Fibroblast of villous mesenchyme (primary cell): ENCODE measurements at regions not wholly inside any gene's neighbourhood (a gene's known extent, or its start where the extent isn't known, plus 50 kb on each side); places are given as distances from the start of the nearest gene placed in this dataset.

Source experiments
- DNase-seq: peaks from one replicate; pipeline ENCODE4 v3.0.0-alpha.2; 2010; ENCODE audit warnings: low read depth
- H3K4me3 ChIP-seq: 2 replicates; pipeline ENCODE4 v1.5.1; 2011; ENCODE audit warnings: low read depth, mild to moderate bottlenecking, low read length
- TF ChIP-seq, protein P1 (sequence below): IDR thresholded peaks from 2 replicates; pipeline ENCODE4 v1.5.1; 2012; ENCODE audit warnings: low read depth, mild to moderate bottlenecking, low read length; ENCODE audit not compliant: insufficient read depth

- no peak overlapping the region for H3K4me3 ChIP-seq
- no peak for DNase-seq
- TF ChIP-seq, protein P1, sequence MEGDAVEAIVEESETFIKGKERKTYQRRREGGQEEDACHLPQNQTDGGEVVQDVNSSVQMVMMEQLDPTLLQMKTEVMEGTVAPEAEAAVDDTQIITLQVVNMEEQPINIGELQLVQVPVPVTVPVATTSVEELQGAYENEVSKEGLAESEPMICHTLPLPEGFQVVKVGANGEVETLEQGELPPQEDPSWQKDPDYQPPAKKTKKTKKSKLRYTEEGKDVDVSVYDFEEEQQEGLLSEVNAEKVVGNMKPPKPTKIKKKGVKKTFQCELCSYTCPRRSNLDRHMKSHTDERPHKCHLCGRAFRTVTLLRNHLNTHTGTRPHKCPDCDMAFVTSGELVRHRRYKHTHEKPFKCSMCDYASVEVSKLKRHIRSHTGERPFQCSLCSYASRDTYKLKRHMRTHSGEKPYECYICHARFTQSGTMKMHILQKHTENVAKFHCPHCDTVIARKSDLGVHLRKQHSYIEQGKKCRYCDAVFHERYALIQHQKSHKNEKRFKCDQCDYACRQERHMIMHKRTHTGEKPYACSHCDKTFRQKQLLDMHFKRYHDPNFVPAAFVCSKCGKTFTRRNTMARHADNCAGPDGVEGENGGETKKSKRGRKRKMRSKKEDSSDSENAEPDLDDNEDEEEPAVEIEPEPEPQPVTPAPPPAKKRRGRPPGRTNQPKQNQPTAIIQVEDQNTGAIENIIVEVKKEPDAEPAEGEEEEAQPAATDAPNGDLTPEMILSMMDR = no peak
Observed at GRCh38 chr1:170231662-170232061, 85.9 kb downstream of the NTMT2 start.

- no peak overlapping the region for H3K4me3 ChIP-seq
- TF ChIP-seq, protein P1 = no peak
- DNase-seq = no peak
Observed at GRCh38 chr1:170238704-170239391, 93.1 kb downstream of the NTMT2 start.

- DNase-seq = no peak
- no peak overlapping the region for H3K4me3 ChIP-seq
- TF ChIP-seq, protein P1 = no peak
Observed at GRCh38 chr1:170239445-170239844, 93.7 kb downstream of the NTMT2 start.

DNA sequence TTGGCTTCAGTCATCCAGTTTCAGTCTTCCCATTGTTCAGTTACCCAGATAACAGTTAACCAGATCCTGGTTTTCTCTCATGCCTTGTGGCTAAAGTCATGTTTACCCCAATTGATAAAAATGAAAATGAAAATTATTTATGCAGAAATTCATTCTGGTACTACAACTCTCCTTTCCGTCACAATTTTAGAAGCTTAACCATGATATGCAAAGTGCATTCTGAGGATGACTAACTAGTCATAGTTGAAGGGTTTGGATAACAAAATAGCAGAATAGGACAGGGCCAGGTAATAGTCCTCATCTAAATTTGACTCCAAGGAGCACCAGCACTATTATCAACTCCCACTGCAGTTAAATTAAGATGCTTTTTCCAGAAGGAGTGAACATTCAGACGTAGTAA is 94.7 kb downstream of the NTMT2 start:
- TF ChIP-seq, protein P1 = no peak
- no peak for DNase-seq
- H3K4me3 ChIP-seq = no peak overlapping the region

- H3K4me3 ChIP-seq = no peak overlapping the region
- DNase-seq = no peak
- TF ChIP-seq, protein P1 = no peak
Observed at GRCh38 chr1:170241266-170241851, 95.6 kb downstream of the NTMT2 start.

GRCh38 chr1:170247751-170248521 is 102.2 kb downstream of the NTMT2 start:
- no peak for DNase-seq
- no peak overlapping the region for H3K4me3 ChIP-seq
- TF ChIP-seq, protein P1 = no peak
